Astrocyte of the cerebellum (primary cell): ENCODE measurements at regions not wholly inside any gene's neighbourhood (a gene's known extent, or its start where the extent isn't known, plus 50 kb on each side); places are given as distances from the start of the nearest gene placed in this dataset.
A peak's percentile ranks its signal among the peaks of the same experiment; 100 is the strongest.

ENCODE experiments used
- DNase-seq: peaks from one replicate; pipeline ENCODE4 v3.0.0-alpha.2; 2011; ENCODE audit warnings: low read depth
- H3K4me3 ChIP-seq: 2 replicates; pipeline ENCODE4 v1.5.1; 2011; ENCODE audit warnings: mild to moderate bottlenecking, low read depth, low read length, moderate library complexity
- CTCF ChIP-seq: IDR thresholded peaks from 2 replicates; pipeline ENCODE4 v1.5.1; 2012; ENCODE audit warnings: low read length, low read depth, moderate library complexity, mild to moderate bottlenecking; ENCODE audit errors: missing control alignments
- in situ Hi-C: cut with HindIII; loops from 2 replicates; pipeline ENCODE4 v1.10.0; 2017; ENCODE audit warnings: low sequenced_read_pairs

DNA sequence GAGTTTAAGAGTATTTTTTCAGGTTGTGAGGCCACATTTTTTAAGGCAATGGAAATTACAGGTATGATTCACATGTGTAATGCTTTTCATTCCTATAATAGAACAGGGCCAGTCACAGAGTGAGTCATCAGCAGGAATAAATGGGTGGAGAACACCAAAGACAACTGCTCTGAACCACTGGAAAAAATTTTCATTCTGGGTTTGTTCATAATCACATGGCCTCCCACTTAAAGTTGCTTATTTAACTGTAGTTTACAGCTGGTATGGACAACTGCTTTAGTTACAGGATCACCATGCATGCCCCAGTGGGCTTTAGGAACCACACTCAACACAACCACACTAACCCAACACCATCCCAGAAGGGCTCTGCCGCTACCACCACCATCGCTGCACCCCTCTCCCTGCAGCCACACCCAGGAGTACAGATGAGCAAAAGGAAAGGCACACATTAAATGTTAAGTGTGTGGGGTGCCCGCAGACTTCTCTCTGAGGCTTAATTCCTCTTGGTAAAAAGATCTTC, 107.0 kb upstream of the DST start:
- DNase-seq: peak; percentile 71
- no peak overlapping the region for H3K4me3 ChIP-seq
- in situ Hi-C loops: loop anchor here (5.0 kb wide), 1 partner anchor 48 kb away; no protein-coding TSS in a partner anchor
- no peak for TF ChIP-seq CTCF

- in situ Hi-C loops: loop anchor here (5.0 kb wide), 1 partner anchor 50 kb away; no protein-coding TSS in a partner anchor
- no peak overlapping the region for H3K4me3 ChIP-seq
- DNase-seq: no peak
- TF ChIP-seq CTCF: no peak
These were observed 104.2 kb upstream of the DST start for GRCh38 chr6:56746767-56747504.

DNA sequence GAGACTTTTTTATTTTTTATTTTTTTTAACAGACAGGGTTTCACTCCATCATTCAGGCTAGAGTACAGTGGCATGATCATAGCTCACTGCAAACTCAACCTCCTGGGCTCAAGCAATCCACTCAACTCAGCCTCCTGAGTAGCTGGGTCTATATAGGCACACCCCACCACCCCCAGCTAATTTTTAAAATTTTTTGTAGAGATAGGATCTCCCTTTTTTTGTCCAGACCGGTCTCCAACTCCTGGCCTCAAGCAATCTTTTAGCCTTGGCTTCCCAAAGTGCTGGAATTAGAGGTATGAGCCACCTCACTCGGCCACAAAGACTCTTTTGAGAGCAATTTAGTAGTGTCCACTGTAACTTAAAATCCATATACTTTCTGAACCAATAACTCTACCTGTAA, 103.3 kb upstream of the DST start:
- in situ Hi-C loops: loop anchor here (5.0 kb wide), 1 partner anchor 51 kb away; no protein-coding TSS in a partner anchor
- no peak overlapping the region for H3K4me3 ChIP-seq
- DNase-seq: no peak
- TF ChIP-seq CTCF: no peak

DNA sequence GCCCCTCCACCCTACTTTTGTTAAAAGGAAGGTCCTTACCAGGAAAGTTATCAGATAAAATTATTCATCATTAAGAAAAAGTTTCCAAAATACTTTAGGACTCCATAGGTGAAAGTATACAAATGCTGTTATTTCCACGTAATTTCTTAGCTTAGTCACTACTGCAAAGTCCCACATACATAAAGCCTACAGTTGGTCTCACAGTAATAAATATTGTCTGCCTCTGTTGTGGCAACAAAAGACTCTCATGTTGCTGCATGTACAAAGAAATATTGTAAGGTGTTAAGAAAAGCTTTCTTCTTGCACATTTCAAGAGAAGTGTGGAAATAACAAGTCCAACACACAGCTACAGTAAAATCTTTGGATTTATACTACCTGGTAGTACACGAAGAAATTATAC, 102.4 kb upstream of the DST start:
- no peak overlapping the region for H3K4me3 ChIP-seq
- no peak for DNase-seq
- no peak for TF ChIP-seq CTCF
- in situ Hi-C loops: loop anchor here (5.0 kb wide), 1 partner anchor 52 kb away; no protein-coding TSS in a partner anchor

DNA sequence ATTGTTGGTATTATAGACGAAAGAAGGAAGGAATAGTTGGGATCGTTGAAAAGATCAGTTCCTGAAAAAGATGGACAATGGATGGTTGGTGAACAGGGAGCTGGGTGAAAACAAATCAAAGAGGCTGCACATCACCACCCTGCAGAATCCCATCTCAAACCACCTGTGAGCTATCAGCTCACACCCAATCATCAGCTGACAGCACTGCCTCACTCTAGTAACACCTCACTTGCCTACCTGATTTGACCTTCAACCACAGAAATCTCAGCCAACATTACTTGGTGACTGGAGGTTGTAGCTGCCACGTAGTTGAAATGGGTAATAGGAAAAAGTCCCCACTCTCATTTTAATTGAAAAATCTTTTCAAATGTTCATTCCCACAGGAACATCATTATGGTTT, 101.8 kb upstream of the DST start:
- no peak overlapping the region for H3K4me3 ChIP-seq
- DNase-seq: no peak
- no peak for TF ChIP-seq CTCF
- in situ Hi-C loops: no loop called here

- no peak for TF ChIP-seq CTCF
- no peak for DNase-seq
- in situ Hi-C loops: no loop called here
- no peak overlapping the region for H3K4me3 ChIP-seq
These were observed 99.6 kb upstream of the DST start for GRCh38 chr6:56742122-56742791.
